Suprapubic skin (tissue), 4 donors: ENCODE measurements at regions not wholly inside any gene's neighbourhood (a gene's known extent, or its start where the extent isn't known, plus 50 kb on each side); places are given as distances from the start of the nearest gene placed in this dataset.

ENCODE experiments used
- DNase-seq, 2 donors: peaks; one replicate each; pipeline ENCODE4 v3.0.0-alpha.2; 2019; ENCODE audit warnings: low spot score in 2 of 2
- H3K27ac ChIP-seq: fragments of 200-600 bp; sonication (generic); one replicate; pipeline ENCODE4 v1.5.1; 2019
- H3K27me3 ChIP-seq: fragments of 200-600 bp; sonication (generic); one replicate; pipeline ENCODE4 v1.5.1; 2019
- H3K36me3 ChIP-seq: fragments of 200-600 bp; sonication (generic); one replicate; pipeline ENCODE4 v1.5.1; 2019
- H3K4me1 ChIP-seq: fragments of 200-600 bp; sonication (generic); one replicate; pipeline ENCODE4 v1.5.1; 2019
- H3K4me3 ChIP-seq: fragments of 200-600 bp; sonication (generic); one replicate; pipeline ENCODE4 v1.5.1; 2019; ENCODE audit warnings: mild to moderate bottlenecking
- H3K9me3 ChIP-seq: fragments of 200-600 bp; sonication (generic); one replicate; pipeline ENCODE4 v1.5.1; 2019
- CTCF ChIP-seq, 2 donors: fragments of 200-600 bp in 1 of 2; fragments of 450-650 bp in 1 of 2; sonication (generic) in 1 of 2; IDR thresholded peaks; one replicate each; pipeline ENCODE4 v1.5.1; 2016 to 2019; ENCODE audit warnings: antibody characterized with exemption in 2 of 2, mild to moderate bottlenecking in 1 of 2, moderate library complexity in 1 of 2
- EP300 ChIP-seq: sonication (generic); formaldehyde crosslinking; IDR thresholded peaks from one replicate; pipeline ENCODE4 v1.6.1; 2017; ENCODE audit warnings: antibody characterized with exemption
- POLR2A ChIP-seq, 2 donors: fragments of 450-650 bp; IDR thresholded peaks; one replicate each; pipeline ENCODE4 v1.6.1; 2017; ENCODE audit warnings: antibody characterized with exemption in 2 of 2, mild to moderate bottlenecking in 2 of 2, moderate library complexity in 2 of 2
- POLR2AphosphoS5 ChIP-seq, 3 donors: sonication (generic); formaldehyde crosslinking; IDR thresholded peaks; one replicate each; pipeline ENCODE4 v1.6.1; 2017; ENCODE audit warnings: antibody characterized with exemption in 3 of 3
- WGBS: methylation state at CpG from one replicate; pipeline ENCODE4 v1.1.5; 2018; 5-methylcytosine and 5-hydroxymethylcytosine counted together

DNA sequence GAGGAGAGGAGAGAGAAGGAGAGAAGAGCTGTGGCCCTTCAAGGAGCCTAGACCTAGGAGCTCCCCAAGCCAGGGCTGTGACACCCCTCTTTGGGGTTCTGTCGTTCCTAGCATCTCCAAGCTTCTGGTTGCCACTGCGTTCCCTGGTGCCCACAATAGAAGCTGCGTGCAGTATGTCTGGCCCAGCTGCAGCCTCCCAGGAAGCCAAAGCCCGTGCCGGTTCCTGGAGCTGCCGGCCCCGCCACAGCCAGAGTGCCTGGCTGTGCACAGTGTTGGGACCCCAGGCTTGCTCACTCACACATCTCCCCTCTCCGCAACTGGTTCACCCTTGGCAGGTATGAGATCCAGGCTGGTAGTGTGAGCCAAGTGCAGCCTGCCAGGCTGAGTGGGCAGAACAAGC, 367.7 kb upstream of the MC4R start:
- DNase-seq, result peak in 1 of 2 donors; percentile 44
- Histone ChIP-seq H3K27ac (no peak overlapping the region), H3K4me1 (no peaks in the 10 kb centered on the region), H3K27me3 (no peaks in the 10 kb centered on the region), H3K36me3 (no peaks in the 10 kb centered on the region), H3K4me3 (no peak overlapping the region), H3K9me3 (no peaks in the 10 kb centered on the region)
- 94% methylated on average over 6 of the region's 8 CpGs for WGBS
- no peak for TF ChIP-seq CTCF (IDR thresholded peaks at IDR 0.05)
- TF ChIP-seq EP300, result no peak
- no peak for TF ChIP-seq POLR2A (IDR thresholded peaks at IDR 0.05)
- TF ChIP-seq POLR2AphosphoS5 (IDR thresholded peaks at IDR 0.05), result no peak

DNA sequence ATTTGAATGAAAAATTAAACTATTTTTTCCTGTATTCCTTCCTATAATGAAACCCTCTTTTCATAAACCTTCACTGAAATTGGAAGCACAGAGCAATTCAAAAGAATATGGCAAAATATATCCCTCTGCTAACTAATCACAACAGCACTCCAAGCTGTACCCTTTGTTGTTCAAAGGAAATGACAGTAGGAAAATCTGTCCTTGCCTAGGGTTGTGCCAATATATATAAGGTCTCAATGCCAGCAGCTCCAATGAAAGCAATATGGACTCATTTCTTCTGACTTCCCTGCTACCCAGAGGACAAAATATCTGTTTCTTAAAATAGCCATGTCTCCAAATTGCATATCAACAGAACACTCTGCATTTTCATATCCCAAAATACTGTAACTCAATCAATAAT, 373.9 kb upstream of the MC4R start:
- Histone ChIP-seq H3K27ac (no peak overlapping the region), H3K4me3 (no peak overlapping the region), H3K27me3 (no peaks in the 10 kb centered on the region), H3K36me3 (no peaks in the 10 kb centered on the region), H3K4me1 (no peaks in the 10 kb centered on the region), H3K9me3 (no peaks in the 10 kb centered on the region)
- no peak for DNase-seq
- TF ChIP-seq EP300, result no peak
- TF ChIP-seq CTCF (IDR thresholded peaks at IDR 0.05), result no peak
- no peak for TF ChIP-seq POLR2A (IDR thresholded peaks at IDR 0.05)
- TF ChIP-seq POLR2AphosphoS5 (IDR thresholded peaks at IDR 0.05), result no peak

DNA sequence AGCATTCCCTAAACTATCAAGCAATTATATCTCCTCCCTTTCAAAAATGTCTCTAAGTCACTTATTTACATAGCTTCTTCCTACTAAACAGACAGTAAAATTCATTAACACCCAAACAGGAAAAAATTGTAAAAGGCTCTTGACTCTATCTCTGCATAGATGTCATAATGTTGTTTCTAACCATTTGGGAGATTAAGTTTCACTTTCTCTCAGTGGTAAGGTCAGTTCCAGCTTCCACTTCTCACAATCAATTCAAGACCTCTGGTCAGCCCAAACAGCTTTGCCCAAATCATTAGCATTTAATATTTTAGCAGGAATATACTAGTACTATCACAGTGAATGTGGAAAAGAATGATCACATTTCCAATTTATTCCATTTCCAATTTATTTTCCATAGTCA, 374.3 kb upstream of the MC4R start:
- Histone ChIP-seq H3K27me3 (no peaks in the 10 kb centered on the region), H3K36me3 (no peaks in the 10 kb centered on the region)
- no peak for TF ChIP-seq CTCF (IDR thresholded peaks at IDR 0.05)
- TF ChIP-seq POLR2A (IDR thresholded peaks at IDR 0.05), result no peak
- no peak for TF ChIP-seq POLR2AphosphoS5 (IDR thresholded peaks at IDR 0.05)
- no peak for TF ChIP-seq EP300

GRCh38 chr18:60753753-60754152, 381.2 kb upstream of the MC4R start:
- 47% methylated on average over 3 of the region's 3 CpGs for WGBS

More for the DNA sequence above, 374.3 kb upstream of the MC4R start:
- no peaks in the 10 kb centered on the region for H3K9me3 ChIP-seq
- no peak overlapping the region for H3K27ac ChIP-seq
- no peak overlapping the region for H3K4me3 ChIP-seq
- no peaks in the 10 kb centered on the region for H3K4me1 ChIP-seq
- no peak for DNase-seq

GRCh38 chr18:60754413-60755009, 381.9 kb upstream of the MC4R start:
- no peaks in the 10 kb centered on the region for H3K36me3 ChIP-seq
- no peak overlapping the region for H3K4me3 ChIP-seq
- WGBS, result 47% methylated on average over 4 of the region's 4 CpGs
- TF ChIP-seq CTCF (IDR thresholded peaks at IDR 0.05) (no peak), POLR2AphosphoS5 (IDR thresholded peaks at IDR 0.05) (no peak), EP300 (no peak), POLR2A (IDR thresholded peaks at IDR 0.05) (no peak)
- H3K9me3 ChIP-seq, result no peaks in the 10 kb centered on the region
- no peaks in the 10 kb centered on the region for H3K27me3 ChIP-seq
- DNase-seq, result no peak
- H3K4me1 ChIP-seq, result no peaks in the 10 kb centered on the region
- H3K27ac ChIP-seq, result no peak overlapping the region

More at GRCh38 chr18:60753753-60754152, 381.2 kb upstream of the MC4R start:
- H3K9me3 ChIP-seq, result no peaks in the 10 kb centered on the region
- TF ChIP-seq POLR2AphosphoS5 (IDR thresholded peaks at IDR 0.05) (no peak), CTCF (IDR thresholded peaks at IDR 0.05) (no peak), POLR2A (IDR thresholded peaks at IDR 0.05) (no peak), EP300 (no peak)
- H3K27ac ChIP-seq, result no peak overlapping the region
- H3K36me3 ChIP-seq, result no peaks in the 10 kb centered on the region
- no peak for DNase-seq
- no peaks in the 10 kb centered on the region for H3K27me3 ChIP-seq
- H3K4me3 ChIP-seq, result no peak overlapping the region
- no peaks in the 10 kb centered on the region for H3K4me1 ChIP-seq
